Endothelial cell of umbilical vein (primary cell): ENCODE measurements at regions not wholly inside any gene's neighbourhood (a gene's known extent, or its start where the extent isn't known, plus 50 kb on each side); places are given as distances from the start of the nearest gene placed in this dataset.

Source experiments
- BruUV-seq: library from RNA; stranded (reverse); fragments of 400-500 nt; replicated peaks from 2 replicates; lab custom pipeline; 2021; lab: Mats Ljungman, UMichigan
- CTCF ChIA-PET: fragments of 300-600, 350-600 bp; sonication (Branson Sonifier 250); formaldehyde crosslinking; loops from one replicate; lab custom pipeline; 2021; ENCODE audit warnings: antibody characterized with exemption, inconsistent platforms; lab: Charles Lee
- POLR2A ChIA-PET: fragments of 300-600, 350-600 bp; sonication (Branson Sonifier 250); formaldehyde crosslinking; loops from one replicate; lab custom pipeline; 2021; ENCODE audit warnings: antibody characterized with exemption, inconsistent platforms; lab: Charles Lee
- DNase-seq: peaks from one replicate; pipeline ENCODE4 v3.0.0-alpha.2; 2011; ENCODE audit warnings: low read depth, low spot score
- FAIRE-seq: peaks from 2 replicates; lab custom pipeline; 2011; peaks lifted over from hg19 to GRCh38; lab: Jason Lieb, UNC
- H2AFZ ChIP-seq: 2 replicates; pipeline ENCODE4 v1.6.0; 2012; ENCODE audit warnings: low read depth, low read length, control low read depth, inconsistent platforms
- H3K27ac ChIP-seq: 2 replicates; pipeline ENCODE4 v1.5.1; 2011; ENCODE audit warnings: low read depth, mild to moderate bottlenecking, control low read depth, low read length, moderate library complexity; ENCODE audit not compliant: insufficient read depth
- H3K27me3 ChIP-seq, 2 experiments: 2 replicates each; pipeline versions ENCODE4 v1.6.0 to v1.6.1; 2011; ENCODE audit warnings: low read length in 2 of 2, mixed read lengths in 1 of 2; ENCODE audit not compliant: control insufficient read depth in 2 of 2, insufficient read depth in 2 of 2
- H3K36me3 ChIP-seq, 2 experiments: 2 replicates in 1 of 2; 3 replicates in 1 of 2; pipeline ENCODE4 v1.5.1; 2011; ENCODE audit warnings: low read length in 2 of 2, mild to moderate bottlenecking in 1 of 2, moderate library complexity in 1 of 2; ENCODE audit not compliant: control insufficient read depth in 2 of 2, insufficient read depth in 2 of 2; ENCODE audit errors: extremely low read depth in 1 of 2
- H3K4me1 ChIP-seq: 3 replicates; pipeline ENCODE4 v1.5.1; 2011; ENCODE audit warnings: mild to moderate bottlenecking, low read length; ENCODE audit not compliant: control insufficient read depth, insufficient read depth; ENCODE audit errors: extremely low read depth
- H3K4me2 ChIP-seq: 2 replicates; pipeline ENCODE4 v1.6.1; 2011; ENCODE audit warnings: low read length, control low read depth, mixed read lengths; ENCODE audit not compliant: insufficient read depth
- H3K4me3 ChIP-seq, 3 experiments: fragments of 200-600 bp in 1 of 3; sonication (generic), shearing (Covaris generic) in 1 of 3; replicated peaks in 1 of 3; 2 replicates each; pipeline ENCODE4 v1.5.1; 2011 to 2016; ENCODE audit warnings: control low read depth in 3 of 3, low read length in 3 of 3, mild to moderate bottlenecking in 2 of 3, inconsistent platforms in 1 of 3, low read depth in 1 of 3, moderate library complexity in 1 of 3; ENCODE audit not compliant: insufficient read depth in 1 of 3
- H3K79me2 ChIP-seq: 2 replicates; pipeline ENCODE4 v1.6.0; 2012; ENCODE audit warnings: low read length, inconsistent platforms; ENCODE audit not compliant: control insufficient read depth, insufficient read depth
- H3K9ac ChIP-seq: replicated peaks from 2 replicates; pipeline ENCODE3; 2011; ENCODE audit warnings: low read length, control low read depth; ENCODE audit not compliant: insufficient read depth; ENCODE audit errors: extremely low read depth
- H3K9me1 ChIP-seq: replicated peaks from 3 replicates; pipeline ENCODE4 v1.6.0; 2011; ENCODE audit warnings: mild to moderate bottlenecking, low read length; ENCODE audit not compliant: control insufficient read depth, insufficient read depth; ENCODE audit errors: extremely low read depth
- H3K9me3 ChIP-seq: replicated peaks from 2 replicates; pipeline ENCODE4 v1.5.1; 2012; ENCODE audit warnings: low read length, inconsistent platforms; ENCODE audit not compliant: control insufficient read depth, insufficient read depth
- H4K20me1 ChIP-seq: replicated peaks from 2 replicates; pipeline ENCODE3; 2011; ENCODE audit warnings: mild to moderate bottlenecking, low read length; ENCODE audit not compliant: control insufficient read depth, insufficient read depth; ENCODE audit errors: extremely low read depth
- CTCF ChIP-seq, 2 donors: IDR thresholded peaks; 1 replicate in 1 of 2; 2 replicates in 1 of 2; pipeline ENCODE4 v1.5.1; 2011; ENCODE audit warnings: low read length in 2 of 2, mild to moderate bottlenecking in 2 of 2, moderate library complexity in 2 of 2, control low read depth in 1 of 2, inconsistent platforms in 1 of 2, low read depth in 1 of 2; ENCODE audit not compliant: insufficient read depth in 1 of 2; ENCODE audit errors: extremely low read depth in 1 of 2
- EZH2 ChIP-seq: IDR thresholded peaks from 2 replicates; pipeline ENCODE4 v1.6.1; 2012; ENCODE audit warnings: borderline replicate concordance, low read depth, mild to moderate bottlenecking, moderate library complexity, low read length, inconsistent platforms; ENCODE audit not compliant: severe bottlenecking
- FOS ChIP-seq: IDR thresholded peaks from 2 replicates; pipeline ENCODE4 v1.6.1; 2011; ENCODE audit warnings: mild to moderate bottlenecking, low read length, moderate library complexity, borderline replicate concordance; ENCODE audit not compliant: insufficient read depth
- GATA2 ChIP-seq: IDR thresholded peaks from 2 replicates; pipeline ENCODE4 v1.7.0; 2011; ENCODE audit warnings: low read depth, mild to moderate bottlenecking, moderate library complexity, mixed read lengths, low read length; ENCODE audit not compliant: insufficient read length, insufficient read depth
- JUN ChIP-seq: IDR thresholded peaks from 2 replicates; pipeline ENCODE4 v1.6.1; 2011; ENCODE audit warnings: borderline replicate concordance, low read depth; ENCODE audit not compliant: insufficient read length, insufficient read depth
- MAX ChIP-seq: IDR thresholded peaks from 2 replicates; pipeline ENCODE4 v1.6.1; 2011; ENCODE audit not compliant: insufficient read depth, insufficient read length
- MYC ChIP-seq: IDR thresholded peaks from one replicate; pipeline ENCODE4 v1.6.1; 2011; ENCODE audit warnings: mild to moderate bottlenecking, low read depth, low read length
- POLR2A ChIP-seq: IDR thresholded peaks from 2 replicates; pipeline ENCODE4 v1.6.1; 2012; ENCODE audit warnings: low read depth, mild to moderate bottlenecking, control low read depth, low read length
- POLR2AphosphoS5 ChIP-seq: IDR thresholded peaks from 2 replicates; pipeline ENCODE4 v1.6.1; 2012; ENCODE audit warnings: low read depth, mild to moderate bottlenecking, control low read depth, low read length, moderate library complexity; ENCODE audit not compliant: insufficient read depth
- dilution Hi-C: fragments of 300-500 bp; cut with MboI; formaldehyde crosslinking; loops from one replicate; pipeline ENCODE4 v1.15.0; 2019; ENCODE audit warnings: low sequenced_read_pairs; ENCODE audit not compliant: extremely low pct_ligation_motif_present
- intact Hi-C: fragments of 100-400 bp; cut with micrococcal nuclease; formaldehyde crosslinking; loops from one replicate; pipeline ENCODE4 v1.10.0; 2022

- Histone ChIP-seq H3K9me1 (no peaks in the 10 kb centered on the region), H3K4me1 (no peaks in the 10 kb centered on the region), H3K9me3 (no peaks in the 10 kb centered on the region), H3K4me2 (no peak overlapping the region), H4K20me1 (no peaks in the 10 kb centered on the region), H3K9ac (no peak overlapping the region), H3K4me3 (no peak overlapping the region), H2AFZ (no peak overlapping the region), H3K27me3 (no peaks in the 10 kb centered on the region), H3K79me2 (no peaks in the 10 kb centered on the region), H3K36me3 (no peaks in the 10 kb centered on the region), H3K27ac (no peak overlapping the region)
- CTCF ChIA-PET = interaction anchor here (1.4 kb wide), 1 partner anchor 25 kb away, joined by 3 read pairs; no protein-coding TSS in a partner anchor
- POLR2A ChIA-PET = no interaction called here
- BruUV-seq = no TSS peak
- TF ChIP-seq JUN = no peak
- TF ChIP-seq GATA2 = no peak
- TF ChIP-seq MYC = no peak
- TF ChIP-seq POLR2A = no peak
- TF ChIP-seq EZH2 = no peak
- TF ChIP-seq FOS = no peak
- TF ChIP-seq POLR2AphosphoS5 = no peak
- no peak for TF ChIP-seq MAX
- no peak for TF ChIP-seq CTCF (IDR thresholded peaks at IDR 0.05; ENCODE audit: extremely low read depth in 1 of 2, insufficient read depth in 1 of 2, low read depth in 1 of 2, low read length in 2 of 2)
- dilution Hi-C loops (no loop called here), intact Hi-C loops (no loop called here)
- FAIRE-seq (no peak), DNase-seq (no peak)
Measured at GRCh38 chr2:7109533-7109885, 192.3 kb downstream of the RNF144A start.
